ENCODE measurements at regions not wholly inside any gene's neighbourhood (a gene's known extent, or its start where the extent isn't known, plus 50 kb on each side); places are given as distances from the start of the nearest gene placed in this dataset.

- TF ChIP-seq POLR2A (IDR thresholded peaks at IDR 0.05) (no peak), POLR2AphosphoS5 (IDR thresholded peaks at IDR 0.05) (peak in 1 of 3 donors; percentile 13), CTCF (IDR thresholded peaks at IDR 0.05) (no peak), EP300 (IDR thresholded peaks at IDR 0.05; ENCODE audit: low read depth) (no peak)
These were observed 389.1 kb downstream of the GADD45G start for GRCh38 chr9:89993678-89994630.
